Nephron (organoid): ENCODE measurements at regions not wholly inside any gene's neighbourhood (a gene's known extent, or its start where the extent isn't known, plus 50 kb on each side); places are given as distances from the start of the nearest gene placed in this dataset.

Experiments used
- H3K27ac Mint-ChIP-seq, 3 experiments: 2 replicates each; pipeline ENCODE4 v1.8.0; 2020; ENCODE audit warnings: mixed read lengths in 3 of 3, mild to moderate bottlenecking in 2 of 3, moderate library complexity in 1 of 3
- H3K27me3 Mint-ChIP-seq: 2 replicates; pipeline ENCODE4 v1.8.0; 2021; ENCODE audit warnings: low read depth, mild to moderate bottlenecking, moderate library complexity, mixed read lengths
- H3K36me3 Mint-ChIP-seq: 2 replicates; pipeline ENCODE4 v1.8.0; 2020; ENCODE audit warnings: low read depth, mixed read lengths
- H3K4me1 Mint-ChIP-seq: 2 replicates; pipeline ENCODE4 v1.8.0; 2020; ENCODE audit warnings: mixed read lengths
- H3K4me3 Mint-ChIP-seq, 3 experiments: 2 replicates each; pipeline ENCODE4 v1.8.0; 2020; ENCODE audit warnings: mild to moderate bottlenecking in 3 of 3, mixed read lengths in 3 of 3, moderate library complexity in 2 of 3
- H3K9me3 Mint-ChIP-seq: 2 replicates; pipeline ENCODE4 v1.8.0; 2020; ENCODE audit warnings: mixed read lengths
- CTCF ChIP-seq, 3 experiments: fragments of 200-600 bp; sonication (generic); IDR thresholded peaks; one replicate each; pipeline ENCODE4 v1.5.0; 2021; ENCODE audit warnings: antibody characterized with exemption in 3 of 3; ENCODE audit not compliant: unreplicated experiment in 3 of 3

DNA sequence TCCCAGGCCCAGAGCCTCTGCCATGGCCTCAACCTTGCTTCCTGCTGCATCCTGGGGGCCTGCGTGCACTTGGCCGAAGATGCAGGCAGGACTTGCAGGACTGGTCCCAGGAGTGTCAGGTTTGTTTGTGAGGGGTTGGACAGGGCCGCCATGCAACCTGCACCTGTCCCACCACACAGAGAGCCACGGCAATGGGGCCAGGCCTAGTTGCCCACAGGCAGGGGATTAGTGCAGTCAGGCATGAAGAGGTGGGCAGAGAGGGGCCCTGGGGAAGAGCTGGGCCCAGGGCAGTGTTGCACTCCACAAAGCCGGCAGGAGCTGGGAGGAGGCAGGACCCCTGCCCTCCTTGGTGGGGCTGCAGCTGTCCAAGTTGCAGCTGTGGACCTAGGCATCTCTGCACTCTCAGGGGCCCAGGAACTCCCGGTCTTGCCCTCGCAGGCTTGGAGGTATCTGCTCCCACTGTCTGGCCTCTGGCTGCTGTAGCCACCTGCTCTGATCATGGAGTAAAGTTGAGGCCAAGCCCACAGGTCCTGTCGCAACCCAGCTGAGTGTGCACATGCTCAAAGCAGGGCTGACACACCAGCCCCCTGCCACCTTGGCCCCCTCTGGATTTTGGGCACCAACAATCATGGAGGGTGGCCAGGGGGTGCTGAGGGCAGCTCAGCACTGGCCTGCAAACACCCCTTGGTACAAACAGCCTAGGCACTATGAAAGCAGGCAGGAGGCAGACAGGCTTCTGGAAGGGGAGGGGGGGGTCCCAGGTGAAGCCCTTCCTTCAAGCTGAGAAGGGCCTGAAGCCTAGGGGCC lies 190.4 kb upstream of the PCDH10 start:
- H3K4me1 Mint-ChIP-seq: no peaks in the 10 kb centered on the region
- H3K27me3 Mint-ChIP-seq: no peaks in the 10 kb centered on the region
- no peak overlapping the region for H3K4me3 Mint-ChIP-seq
- no peaks in the 10 kb centered on the region for H3K9me3 Mint-ChIP-seq
- no peak overlapping the region for H3K27ac Mint-ChIP-seq
- H3K36me3 Mint-ChIP-seq: no peaks in the 10 kb centered on the region
- no peak for TF ChIP-seq CTCF (IDR thresholded peaks at IDR 0.05; ENCODE audit: unreplicated experiment in 3 of 3)

DNA sequence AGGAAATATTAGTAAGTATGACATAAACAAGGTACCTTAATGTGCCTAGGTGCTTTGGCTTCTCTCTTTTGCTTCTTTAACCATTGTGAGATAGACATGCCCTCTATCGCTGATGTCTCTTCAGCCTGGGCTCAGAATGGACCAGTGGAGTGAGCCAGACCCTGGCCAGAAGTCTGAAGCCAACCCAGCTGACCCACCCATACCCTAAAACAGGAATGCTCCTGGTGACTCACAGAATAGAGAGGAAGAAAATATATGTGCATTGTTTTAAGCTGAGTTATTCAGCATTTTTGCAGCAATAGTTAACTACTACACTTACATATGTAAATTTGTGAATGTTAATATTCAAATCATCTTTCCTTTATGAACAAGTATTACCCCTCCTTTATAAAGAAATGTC lies 167.5 kb upstream of the PCDH10 start:
- no peak overlapping the region for H3K4me3 Mint-ChIP-seq
- no peaks in the 10 kb centered on the region for H3K27me3 Mint-ChIP-seq
- no peaks in the 10 kb centered on the region for H3K9me3 Mint-ChIP-seq
- no peaks in the 10 kb centered on the region for H3K36me3 Mint-ChIP-seq
- no peaks in the 10 kb centered on the region for H3K4me1 Mint-ChIP-seq
- H3K27ac Mint-ChIP-seq: no peak overlapping the region
- no peak for TF ChIP-seq CTCF (IDR thresholded peaks at IDR 0.05; ENCODE audit: unreplicated experiment in 3 of 3)

- TF ChIP-seq CTCF (IDR thresholded peaks at IDR 0.05; ENCODE audit: unreplicated experiment in 3 of 3): no peak
- Mint-ChIP-seq H3K36me3 (no peaks in the 10 kb centered on the region), H3K4me3 (no peak overlapping the region)
These were observed 166.9 kb upstream of the PCDH10 start for GRCh38 chr4:132982151-132982550.

GRCh38 chr4:132991111-132991510 lies 158.0 kb upstream of the PCDH10 start:
- H3K27me3 Mint-ChIP-seq: no peaks in the 10 kb centered on the region
- H3K4me1 Mint-ChIP-seq: no peaks in the 10 kb centered on the region
- no peak overlapping the region for H3K4me3 Mint-ChIP-seq
- TF ChIP-seq CTCF (IDR thresholded peaks at IDR 0.05; ENCODE audit: unreplicated experiment in 3 of 3): no peak
- no peaks in the 10 kb centered on the region for H3K9me3 Mint-ChIP-seq
- H3K27ac Mint-ChIP-seq: no peak overlapping the region
- H3K36me3 Mint-ChIP-seq: no peaks in the 10 kb centered on the region

More at GRCh38 chr4:132982151-132982550, 166.9 kb upstream of the PCDH10 start:
- H3K27ac Mint-ChIP-seq: no peak overlapping the region
- H3K9me3 Mint-ChIP-seq: no peaks in the 10 kb centered on the region
- H3K4me1 Mint-ChIP-seq: no peaks in the 10 kb centered on the region
- H3K27me3 Mint-ChIP-seq: no peaks in the 10 kb centered on the region

GRCh38 chr4:132992686-132993085 lies 156.4 kb upstream of the PCDH10 start:
- no peak overlapping the region for H3K27ac Mint-ChIP-seq
- no peaks in the 10 kb centered on the region for H3K9me3 Mint-ChIP-seq
- no peak for TF ChIP-seq CTCF (IDR thresholded peaks at IDR 0.05; ENCODE audit: unreplicated experiment in 3 of 3)
- H3K4me1 Mint-ChIP-seq: no peaks in the 10 kb centered on the region
- no peaks in the 10 kb centered on the region for H3K36me3 Mint-ChIP-seq
- no peak overlapping the region for H3K4me3 Mint-ChIP-seq
- H3K27me3 Mint-ChIP-seq: no peaks in the 10 kb centered on the region
